ENCODE measurements at regions not wholly inside any gene's neighbourhood (a gene's known extent, or its start where the extent isn't known, plus 50 kb on each side); places are given as distances from the start of the nearest gene placed in this dataset.

DNA sequence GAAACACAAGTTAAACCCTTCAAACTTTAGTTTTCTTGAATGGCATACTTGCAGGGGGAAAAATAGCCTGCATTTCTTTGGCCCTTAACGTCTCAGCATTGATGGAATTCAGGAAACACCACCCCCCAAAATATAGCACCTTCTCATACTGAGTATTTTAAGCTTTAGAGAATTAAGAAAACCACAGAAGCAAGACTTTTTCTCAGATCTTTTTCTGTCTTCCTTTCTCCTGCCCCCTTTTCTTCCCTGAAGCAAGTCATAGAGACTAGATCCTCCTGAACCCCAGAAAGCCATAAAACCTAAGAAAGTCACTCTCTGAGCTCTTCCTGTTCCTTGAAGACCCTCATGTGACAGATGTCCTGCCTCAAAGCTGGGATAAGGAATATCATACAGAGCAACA lies 1069.9 kb downstream of the EFNA5 start:
- Histone ChIP-seq H3K4me3 (ENCODE audit: low read length) (no peak overlapping the region), H3K27me3 (ENCODE audit: control insufficient read depth, insufficient read depth, low read length, poor library complexity, severe bottlenecking) (no peaks in the 10 kb centered on the region), H3K27ac (ENCODE audit: low read depth, low read length) (no peak overlapping the region), H3K9ac (ENCODE audit: extremely low read depth, low read length, poor library complexity, severe bottlenecking) (no peak overlapping the region), H3K9me3 (ENCODE audit: control insufficient read depth, low read length) (no peaks in the 10 kb centered on the region), H3K36me3 (ENCODE audit: control insufficient read depth, insufficient read depth, low read length) (no peaks in the 10 kb centered on the region), H3K4me1 (ENCODE audit: control insufficient read depth, insufficient read depth, low read length) (no peaks in the 10 kb centered on the region)
- Mint-ChIP-seq H3K27ac (no peak overlapping the region), H3K9me3 (no peaks in the 10 kb centered on the region), H3K4me3 (no peak overlapping the region), H3K27me3 (ENCODE audit: insufficient read depth) (no peaks in the 10 kb centered on the region), H3K36me3 (ENCODE audit: low read depth) (no peaks in the 10 kb centered on the region), H3K4me1 (no peaks in the 10 kb centered on the region)
- TF ChIP-seq, protein P1, sequence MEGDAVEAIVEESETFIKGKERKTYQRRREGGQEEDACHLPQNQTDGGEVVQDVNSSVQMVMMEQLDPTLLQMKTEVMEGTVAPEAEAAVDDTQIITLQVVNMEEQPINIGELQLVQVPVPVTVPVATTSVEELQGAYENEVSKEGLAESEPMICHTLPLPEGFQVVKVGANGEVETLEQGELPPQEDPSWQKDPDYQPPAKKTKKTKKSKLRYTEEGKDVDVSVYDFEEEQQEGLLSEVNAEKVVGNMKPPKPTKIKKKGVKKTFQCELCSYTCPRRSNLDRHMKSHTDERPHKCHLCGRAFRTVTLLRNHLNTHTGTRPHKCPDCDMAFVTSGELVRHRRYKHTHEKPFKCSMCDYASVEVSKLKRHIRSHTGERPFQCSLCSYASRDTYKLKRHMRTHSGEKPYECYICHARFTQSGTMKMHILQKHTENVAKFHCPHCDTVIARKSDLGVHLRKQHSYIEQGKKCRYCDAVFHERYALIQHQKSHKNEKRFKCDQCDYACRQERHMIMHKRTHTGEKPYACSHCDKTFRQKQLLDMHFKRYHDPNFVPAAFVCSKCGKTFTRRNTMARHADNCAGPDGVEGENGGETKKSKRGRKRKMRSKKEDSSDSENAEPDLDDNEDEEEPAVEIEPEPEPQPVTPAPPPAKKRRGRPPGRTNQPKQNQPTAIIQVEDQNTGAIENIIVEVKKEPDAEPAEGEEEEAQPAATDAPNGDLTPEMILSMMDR (conservative IDR thresholded peaks at IDR 0.05), result no peak
- no peak for DNase-seq
- 71% methylated on average over 1 of the region's 1 CpG; no CpG with 5 or more reads in 1 of the 2 experiments for WGBS, 2 experiments (ENCODE audit: insufficient coverage in 1 of 2, insufficient read length in 1 of 2)

DNA sequence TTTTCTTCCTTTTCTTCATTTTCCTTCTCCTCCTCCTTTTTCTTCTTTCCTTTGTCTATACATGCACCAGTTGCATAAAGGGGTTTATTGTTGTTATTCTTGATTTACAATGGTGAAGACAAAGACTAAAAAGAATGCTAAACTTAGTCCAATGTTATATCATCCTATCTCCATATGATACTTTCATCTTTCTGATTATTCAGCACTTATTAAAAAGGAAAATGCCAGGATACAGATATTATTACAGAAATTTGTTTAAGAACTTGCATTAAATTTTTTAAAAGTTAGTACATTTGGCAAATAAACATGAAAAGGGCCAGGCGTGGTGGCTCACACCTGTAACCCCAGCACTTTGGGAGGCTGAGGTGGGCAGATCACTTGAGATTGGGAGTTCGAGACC lies 1074.9 kb downstream of the EFNA5 start:
- TF ChIP-seq, protein P1 (conservative IDR thresholded peaks at IDR 0.05), result no peak
- Histone ChIP-seq H3K9me3 (ENCODE audit: control insufficient read depth, low read length) (no peaks in the 10 kb centered on the region), H3K27me3 (ENCODE audit: control insufficient read depth, insufficient read depth, low read length, poor library complexity, severe bottlenecking) (no peaks in the 10 kb centered on the region), H3K4me1 (ENCODE audit: control insufficient read depth, insufficient read depth, low read length) (no peaks in the 10 kb centered on the region), H3K4me3 (ENCODE audit: low read length) (no peak overlapping the region), H3K27ac (ENCODE audit: low read depth, low read length) (no peak overlapping the region), H3K36me3 (ENCODE audit: control insufficient read depth, insufficient read depth, low read length) (no peaks in the 10 kb centered on the region), H3K9ac (ENCODE audit: extremely low read depth, low read length, poor library complexity, severe bottlenecking) (no peak overlapping the region)
- 94 to 100% methylated on average over 2 of the region's 2 CpGs for WGBS, 2 experiments (ENCODE audit: insufficient coverage in 1 of 2, insufficient read length in 1 of 2)
- Mint-ChIP-seq H3K27me3 (ENCODE audit: insufficient read depth) (no peaks in the 10 kb centered on the region), H3K4me3 (no peak overlapping the region), H3K9me3 (peaks cover 6% of the 10 kb centered on the region), H3K4me1 (no peaks in the 10 kb centered on the region), H3K27ac (no peak overlapping the region), H3K36me3 (ENCODE audit: low read depth) (no peaks in the 10 kb centered on the region)
- no peak for DNase-seq

DNA sequence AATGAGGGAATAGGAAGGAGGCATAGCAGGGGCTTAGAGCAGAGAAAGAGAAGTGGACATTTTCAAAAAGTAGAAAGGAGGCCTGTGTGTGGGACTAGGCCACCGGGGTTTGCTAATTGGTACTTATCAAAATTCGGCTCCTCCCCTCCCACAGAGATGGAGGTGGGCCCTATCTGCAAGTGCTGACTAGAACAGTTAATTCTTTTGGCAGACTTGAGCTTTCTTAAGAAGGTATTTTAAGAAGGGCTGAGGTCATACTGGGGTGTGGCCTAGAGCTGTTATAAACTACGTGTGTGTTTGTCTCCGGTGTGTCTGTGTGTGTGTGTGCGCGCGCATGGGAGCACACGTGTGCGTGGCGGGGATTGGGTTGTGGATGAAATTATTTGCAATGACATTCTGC lies 1086.5 kb downstream of the EFNA5 start:
- no peak overlapping the region for H3K9ac ChIP-seq (ENCODE audit: extremely low read depth, low read length, poor library complexity, severe bottlenecking)
- no peaks in the 10 kb centered on the region for H3K4me1 ChIP-seq (ENCODE audit: control insufficient read depth, insufficient read depth, low read length)
- Mint-ChIP-seq H3K4me1 (peaks cover 2% of the 10 kb centered on the region), H3K27me3 (ENCODE audit: insufficient read depth) (no peaks in the 10 kb centered on the region), H3K27ac (peak overlapping the region; percentile 50), H3K36me3 (ENCODE audit: low read depth) (no peaks in the 10 kb centered on the region), H3K9me3 (no peaks in the 10 kb centered on the region), H3K4me3 (no peak overlapping the region)
- no peaks in the 10 kb centered on the region for H3K36me3 ChIP-seq (ENCODE audit: control insufficient read depth, insufficient read depth, low read length)
- no peaks in the 10 kb centered on the region for H3K9me3 ChIP-seq (ENCODE audit: control insufficient read depth, low read length)
- no peaks in the 10 kb centered on the region for H3K27me3 ChIP-seq (ENCODE audit: control insufficient read depth, insufficient read depth, low read length, poor library complexity, severe bottlenecking)
- no peak overlapping the region for H3K27ac ChIP-seq (ENCODE audit: low read depth, low read length)
- 73 to 85% methylated on average over 2 to 10 of the region's 10 CpGs for WGBS, 2 experiments (ENCODE audit: insufficient coverage in 1 of 2, insufficient read length in 1 of 2)
- H3K4me3 ChIP-seq (ENCODE audit: low read length), result no peak overlapping the region
- TF ChIP-seq, protein P1 (conservative IDR thresholded peaks at IDR 0.05), result no peak
- DNase-seq, result peak; percentile 56

Data from endodermal cell (in vitro differentiated cells).